Chondrocyte (in vitro differentiated cells): ENCODE measurements at regions not wholly inside any gene's neighbourhood (a gene's known extent, or its start where the extent isn't known, plus 50 kb on each side); places are given as distances from the start of the nearest gene placed in this dataset.

Source experiments
- DNase-seq: peaks from one replicate; pipeline ENCODE4 v3.0.0; 2021; ENCODE audit warnings: mixed read lengths, low spot score
- H3K27ac Mint-ChIP-seq: one replicate; pipeline ENCODE4 v1.8.0; 2021; ENCODE audit warnings: mild to moderate bottlenecking, moderate library complexity, mixed read lengths; ENCODE audit not compliant: unreplicated experiment
- H3K27me3 Mint-ChIP-seq: 2 replicates; pipeline ENCODE4 v1.8.0; 2021; ENCODE audit warnings: low read depth, mixed read lengths
- H3K36me3 Mint-ChIP-seq: 2 replicates; pipeline ENCODE4 v1.8.0; 2021; ENCODE audit warnings: low read depth, mixed read lengths
- H3K4me1 Mint-ChIP-seq: 2 replicates; pipeline ENCODE4 v1.8.0; 2021; ENCODE audit warnings: low read depth, mild to moderate bottlenecking, mixed read lengths
- H3K4me3 Mint-ChIP-seq: one replicate; pipeline ENCODE4 v1.8.0; 2021; ENCODE audit warnings: mild to moderate bottlenecking, moderate library complexity, mixed read lengths; ENCODE audit not compliant: unreplicated experiment
- H3K9me3 Mint-ChIP-seq: 2 replicates; pipeline ENCODE4 v1.8.0; 2021; ENCODE audit warnings: low read depth, mixed read lengths
- CTCF ChIP-seq: fragments of 200-600 bp; sonication (generic); IDR thresholded peaks from 2 replicates; pipeline ENCODE4 v1.5.0; 2021; ENCODE audit warnings: antibody characterized with exemption, mild to moderate bottlenecking, moderate library complexity

GRCh38 chr5:106600803-106601202 is 1069.9 kb downstream of the EFNA5 start:
- Mint-ChIP-seq H3K27ac (no peak overlapping the region), H3K9me3 (peaks cover 3% of the 10 kb centered on the region), H3K27me3 (no peaks in the 10 kb centered on the region), H3K4me1 (no peaks in the 10 kb centered on the region), H3K4me3 (no peak overlapping the region), H3K36me3 (no peaks in the 10 kb centered on the region)
- TF ChIP-seq CTCF = no peak
- no peak for DNase-seq

- no peaks in the 10 kb centered on the region for H3K27me3 Mint-ChIP-seq
- peaks cover 12% of the 10 kb centered on the region for H3K9me3 Mint-ChIP-seq
- H3K4me1 Mint-ChIP-seq = peaks cover 6% of the 10 kb centered on the region
- no peak overlapping the region for H3K27ac Mint-ChIP-seq
- H3K4me3 Mint-ChIP-seq = no peak overlapping the region
- no peak for TF ChIP-seq CTCF
- no peaks in the 10 kb centered on the region for H3K36me3 Mint-ChIP-seq
- DNase-seq = no peak
Measured at GRCh38 chr5:106595864-106596263, 1074.9 kb downstream of the EFNA5 start.

- Mint-ChIP-seq H3K4me1 (peaks cover 1% of the 10 kb centered on the region), H3K27me3 (no peaks in the 10 kb centered on the region), H3K4me3 (no peak overlapping the region), H3K36me3 (no peaks in the 10 kb centered on the region), H3K9me3 (no peaks in the 10 kb centered on the region), H3K27ac (no peak overlapping the region)
- DNase-seq = no peak
- TF ChIP-seq CTCF = no peak
Measured at GRCh38 chr5:106584268-106584667, 1086.5 kb downstream of the EFNA5 start.

- H3K36me3 Mint-ChIP-seq = no peaks in the 10 kb centered on the region
- no peak overlapping the region for H3K27ac Mint-ChIP-seq
- TF ChIP-seq CTCF = no peak
- no peaks in the 10 kb centered on the region for H3K4me1 Mint-ChIP-seq
- H3K27me3 Mint-ChIP-seq = no peaks in the 10 kb centered on the region
- H3K9me3 Mint-ChIP-seq = peaks cover 5% of the 10 kb centered on the region
- no peak overlapping the region for H3K4me3 Mint-ChIP-seq
- no peak for DNase-seq
Measured at GRCh38 chr5:106578736-106579135, 1092.0 kb downstream of the EFNA5 start.

GRCh38 chr5:106574820-106575219 is 1095.9 kb downstream of the EFNA5 start:
- no peaks in the 10 kb centered on the region for H3K27me3 Mint-ChIP-seq
- H3K27ac Mint-ChIP-seq = no peak overlapping the region
- no peaks in the 10 kb centered on the region for H3K36me3 Mint-ChIP-seq
- DNase-seq = no peak
- no peak for TF ChIP-seq CTCF
- H3K4me1 Mint-ChIP-seq = no peaks in the 10 kb centered on the region
- no peak overlapping the region for H3K4me3 Mint-ChIP-seq
- peaks cover 5% of the 10 kb centered on the region for H3K9me3 Mint-ChIP-seq
